ENCODE measurements at regions not wholly inside any gene's neighbourhood (a gene's known extent, or its start where the extent isn't known, plus 50 kb on each side); places are given as distances from the start of the nearest gene placed in this dataset.

GRCh38 chrX:40818236-40818635 is 82.9 kb upstream of the MED14 start:
- intact Hi-C loops (cut with DNase I): no loop called here
- ATAC-seq: no peak
- no peak for TF ChIP-seq CTCF (IDR thresholded peaks at IDR 0.05)

GRCh38 chrX:40821780-40822179 is 86.4 kb upstream of the MED14 start:
- no peaks in the 10 kb centered on the region for H3K36me3 ChIP-seq
- no peak for TF ChIP-seq CTCF (IDR thresholded peaks at IDR 0.05)
- H3K27ac ChIP-seq: no peak overlapping the region
- WGBS, 2 donors: 65 to 72% methylated on average over 4 of the region's 4 CpGs
- H3K4me1 ChIP-seq: no peaks in the 10 kb centered on the region
- ATAC-seq: peak in 1 of 8 donors; percentile 29
- intact Hi-C loops (cut with DNase I): no loop called here
- peaks cover 0 to 12% (median 0%) of the 10 kb centered on the region in 11 donors for H3K9me3 ChIP-seq
- DNase-seq: no peak
- peaks cover 0 to 60% (median 0%) of the 10 kb centered on the region in 7 donors for H3K27me3 ChIP-seq
- H3K4me3 ChIP-seq: no peak overlapping the region

More at GRCh38 chrX:40818236-40818635, 82.9 kb upstream of the MED14 start:
- Histone ChIP-seq H3K4me1 (no peaks in the 10 kb centered on the region), H3K27ac (no peak overlapping the region), H3K27me3 (peaks cover 0 to 55% (median 0%) of the 10 kb centered on the region in 7 donors), H3K36me3 (no peaks in the 10 kb centered on the region), H3K4me3 (no peak overlapping the region), H3K9me3 (peaks cover 0 to 29% (median 0%) of the 10 kb centered on the region in 11 donors)
- no peak for DNase-seq
- 94 to 100% methylated on average over 1 of the region's 1 CpG for WGBS, 2 donors

- ATAC-seq (no peak), DNase-seq (no peak)
- H3K36me3 ChIP-seq: no peaks in the 10 kb centered on the region
- H3K27me3 ChIP-seq: peaks cover 0 to 28% (median 0%) of the 10 kb centered on the region in 7 donors
- H3K4me3 ChIP-seq: no peak overlapping the region
- no peak overlapping the region for H3K27ac ChIP-seq
- intact Hi-C loops (cut with DNase I): no loop called here
- H3K9me3 ChIP-seq: peaks cover 0 to 12% (median 0%) of the 10 kb centered on the region in 11 donors
- no peak for TF ChIP-seq CTCF (IDR thresholded peaks at IDR 0.05)
- no peaks in the 10 kb centered on the region for H3K4me1 ChIP-seq
- 92 to 95% methylated on average over 4 of the region's 4 CpGs for WGBS, 2 donors
Observed at GRCh38 chrX:40827331-40827730, 92.0 kb upstream of the MED14 start.

GRCh38 chrX:40831750-40832149 is 96.4 kb upstream of the MED14 start:
- 55 to 77% methylated on average over 9 to 12 of the region's 12 CpGs for WGBS, 2 donors
- no peak for TF ChIP-seq CTCF (IDR thresholded peaks at IDR 0.05)
- peak in 4 of 8 donors; percentile 55 to 78 (median 65) for ATAC-seq
- Histone ChIP-seq H3K9me3 (no peaks in the 10 kb centered on the region), H3K27me3 (peaks cover 0 to 21% (median 0%) of the 10 kb centered on the region in 7 donors), H3K36me3 (no peaks in the 10 kb centered on the region), H3K27ac (no peak overlapping the region), H3K4me1 (no peaks in the 10 kb centered on the region), H3K4me3 (no peak overlapping the region)
- intact Hi-C loops (cut with DNase I): no loop called here
- DNase-seq: no peak

Data from heart right ventricle (tissue), 16 donors.